GM19395 (cell line): ENCODE measurements at regions not wholly inside any gene's neighbourhood (a gene's known extent, or its start where the extent isn't known, plus 50 kb on each side); places are given as distances from the start of the nearest gene placed in this dataset.

Experiments
- ATAC-seq: cut with Tn5 transposase; IDR thresholded peaks from one replicate; pipeline ENCODE4 v1.9.1; 2021; ENCODE audit warnings: mild to moderate bottlenecking, moderate library complexity; ENCODE audit not compliant: unreplicated experiment

- ATAC-seq, result no peak
These were observed 1493.5 kb upstream of the TMEM132C start for GRCh38 chr12:126773491-126773890.

DNA sequence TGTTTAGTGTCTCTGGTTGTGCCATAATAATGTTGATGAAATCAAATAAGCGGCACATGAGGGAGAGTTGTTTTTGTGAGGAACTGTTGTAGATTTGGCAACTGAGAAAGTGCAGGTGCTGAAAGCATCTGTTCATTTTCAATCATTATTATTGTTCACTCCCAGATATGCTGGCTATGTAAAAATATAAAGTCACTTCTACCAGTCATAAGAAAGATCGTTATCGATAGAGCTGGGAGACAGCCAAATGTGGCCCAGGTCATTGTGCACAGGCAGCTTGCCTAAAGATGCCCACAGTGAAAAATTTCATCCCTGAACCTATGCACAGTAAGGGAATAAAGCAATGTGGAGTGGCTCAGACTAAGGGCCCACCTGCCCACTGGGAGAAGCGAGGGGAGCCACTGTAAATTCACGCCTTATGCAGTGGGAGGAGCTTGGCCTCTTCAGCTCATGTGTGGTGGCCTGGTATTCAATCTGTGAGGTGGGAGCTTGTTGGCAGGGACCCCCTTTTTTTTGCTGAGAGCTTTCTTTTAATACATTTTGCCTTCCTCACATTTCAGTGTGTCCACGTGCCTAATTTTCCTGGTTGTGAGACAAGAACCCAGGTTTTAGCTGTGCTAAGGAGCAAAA lies 1490.8 kb upstream of the TMEM132C start:
- no peak for ATAC-seq

GRCh38 chr12:126780343-126780742 lies 1486.6 kb upstream of the TMEM132C start:
- no peak for ATAC-seq

- ATAC-seq, result no peak
These were observed 1485.4 kb upstream of the TMEM132C start for GRCh38 chr12:126781593-126781992.

GRCh38 chr12:126782083-126782482 lies 1484.9 kb upstream of the TMEM132C start:
- no peak for ATAC-seq

- no peak for ATAC-seq
These were observed 1482.5 kb upstream of the TMEM132C start for GRCh38 chr12:126784328-126784921.

DNA sequence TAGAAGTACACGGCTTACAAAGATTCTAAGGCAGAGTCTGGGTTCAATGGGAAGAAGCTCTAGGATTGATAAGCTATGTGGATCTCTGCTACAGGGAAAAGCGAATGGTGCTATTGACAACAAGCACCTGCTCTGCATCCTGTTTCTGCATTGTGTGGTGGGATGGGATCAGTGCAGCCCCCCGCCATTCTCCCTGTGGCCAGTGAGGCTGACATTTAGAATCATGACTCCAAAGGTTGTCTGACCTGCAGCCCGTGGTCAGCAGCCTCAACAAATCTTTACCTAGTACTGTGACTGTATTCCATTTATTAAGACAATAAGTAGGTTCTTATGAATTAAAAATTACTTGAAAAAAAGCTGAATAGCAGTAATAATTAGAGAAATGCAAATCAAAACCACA lies 1477.0 kb upstream of the TMEM132C start:
- no peak for ATAC-seq

DNA sequence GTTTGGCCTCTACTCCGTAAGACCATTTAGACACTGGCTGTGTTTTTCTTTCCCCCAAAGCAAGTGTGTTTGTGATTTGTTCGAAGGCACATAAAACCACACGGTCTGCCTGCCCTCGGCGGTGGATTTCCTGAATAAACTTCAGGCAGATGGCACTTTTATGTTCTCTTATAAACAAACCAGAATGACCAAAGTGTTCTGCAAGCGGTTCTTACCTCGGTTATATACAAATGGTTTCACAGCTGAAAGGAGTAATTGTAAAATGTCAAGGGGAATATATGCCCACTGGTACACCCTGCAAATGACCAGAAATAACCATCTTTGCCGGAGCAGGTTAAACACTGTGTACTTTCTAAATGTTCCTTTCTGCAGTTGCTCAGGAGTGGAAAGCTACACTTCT lies 1475.8 kb upstream of the TMEM132C start:
- ATAC-seq, result no peak

DNA sequence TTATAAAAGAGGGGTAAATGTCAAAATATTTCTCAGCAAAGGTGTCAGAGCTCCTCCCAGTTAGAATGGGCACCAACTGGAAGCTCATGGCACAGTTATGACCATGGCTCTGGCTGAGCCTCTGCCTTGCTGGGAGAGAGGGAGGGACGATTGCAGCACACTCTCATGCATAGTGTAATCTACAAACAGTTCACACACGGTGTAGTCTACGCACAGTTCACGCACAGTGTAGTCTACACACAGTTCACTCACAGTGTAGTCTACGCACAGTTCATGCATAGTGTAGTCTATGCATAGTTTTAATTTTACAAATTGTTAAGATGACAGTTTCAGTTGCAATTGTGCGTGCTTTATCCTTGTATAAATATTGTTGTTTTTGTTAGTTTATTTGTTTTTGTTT lies 1474.6 kb upstream of the TMEM132C start:
- no peak for ATAC-seq

DNA sequence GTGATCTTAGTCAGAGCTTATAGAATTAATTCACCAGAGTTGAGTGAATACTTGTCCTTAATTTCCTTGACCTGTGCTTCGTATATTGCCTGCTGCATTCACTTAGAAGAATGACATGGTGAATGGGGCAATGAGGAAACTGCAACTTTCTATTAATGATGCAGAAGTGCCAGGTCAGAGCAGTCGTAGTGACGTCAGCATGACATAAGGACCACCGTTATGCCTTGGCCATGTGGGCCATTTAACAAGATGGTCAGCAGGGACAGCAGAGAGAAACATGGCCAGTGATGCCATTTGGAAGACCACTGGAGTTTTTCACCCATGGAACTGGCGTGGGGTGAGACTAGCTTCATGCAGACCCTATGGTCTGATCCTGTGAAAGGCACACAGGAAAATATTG lies 1469.4 kb upstream of the TMEM132C start:
- ATAC-seq, result no peak

- no peak for ATAC-seq
These were observed 1468.5 kb upstream of the TMEM132C start for GRCh38 chr12:126798449-126798848.

DNA sequence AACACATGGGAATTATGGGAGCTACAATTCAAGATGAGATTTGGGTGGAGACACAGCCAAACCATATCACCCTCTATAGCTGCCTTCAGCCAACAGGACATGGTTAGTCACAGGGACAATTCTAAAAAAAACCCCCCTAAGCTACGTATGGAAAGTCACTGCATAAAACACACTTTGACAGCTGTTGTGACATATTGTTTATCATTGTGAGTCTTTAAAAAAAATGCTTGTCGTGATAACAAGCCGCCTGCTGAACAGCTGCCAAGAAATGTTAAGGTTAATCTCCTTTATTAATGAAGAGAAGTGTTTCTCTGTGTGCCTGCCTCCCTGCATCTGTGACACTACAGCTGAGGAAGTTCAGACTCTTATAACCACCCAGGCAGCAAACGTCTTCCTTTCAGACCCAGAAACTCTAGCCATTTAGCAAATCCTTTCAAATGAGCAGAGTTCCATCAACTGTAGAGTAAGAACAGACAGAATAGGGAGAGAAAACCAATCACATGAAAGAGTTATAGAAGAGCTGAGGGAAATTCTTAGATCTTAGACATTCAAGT lies 1459.6 kb upstream of the TMEM132C start:
- no peak for ATAC-seq

- ATAC-seq, result no peak
These were observed 1455.6 kb upstream of the TMEM132C start for GRCh38 chr12:126811391-126811790.

GRCh38 chr12:126819554-126819953 lies 1447.4 kb upstream of the TMEM132C start:
- no peak for ATAC-seq

GRCh38 chr12:126830778-126831680 lies 1435.9 kb upstream of the TMEM132C start:
- ATAC-seq, result no peak

GRCh38 chr12:126837697-126838096 lies 1429.3 kb upstream of the TMEM132C start:
- ATAC-seq, result no peak

DNA sequence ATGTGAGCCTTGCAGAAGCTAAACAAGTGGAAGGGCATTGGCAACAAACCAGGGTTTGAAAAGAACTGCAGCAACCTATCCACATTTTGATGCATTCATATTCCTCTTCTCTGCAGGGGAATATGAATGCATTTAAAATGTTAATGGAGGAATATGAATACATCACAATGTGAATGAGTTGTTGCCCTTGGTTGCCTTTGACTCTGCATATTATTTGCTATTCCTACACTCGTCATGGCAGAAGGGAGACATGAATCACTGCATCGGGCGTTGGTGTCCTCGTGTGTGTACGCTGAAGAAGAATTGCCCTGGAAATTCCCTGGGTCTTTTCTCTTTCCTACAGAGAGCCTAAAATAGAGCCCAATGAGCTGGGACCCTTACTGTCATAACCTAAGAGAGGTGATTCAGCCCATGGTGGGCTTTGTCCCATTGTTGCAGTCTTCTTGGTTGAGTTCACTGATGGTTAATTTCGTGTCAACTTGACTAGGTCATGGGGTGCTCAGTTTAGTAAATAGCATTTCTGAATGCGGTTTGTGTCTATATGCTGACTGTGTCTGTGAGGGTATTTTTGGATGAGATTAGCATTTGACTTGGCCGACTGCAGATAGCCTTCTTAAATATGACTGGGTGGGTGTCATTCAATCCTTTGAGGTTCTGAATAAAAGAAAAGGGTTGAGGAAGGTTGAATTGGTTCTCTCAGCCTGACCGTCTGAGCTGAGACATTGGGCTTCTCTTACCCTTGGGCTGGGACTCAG lies 1422.9 kb upstream of the TMEM132C start:
- ATAC-seq, result no peak

GRCh38 chr12:126847005-126847629 lies 1419.9 kb upstream of the TMEM132C start:
- no peak for ATAC-seq

DNA sequence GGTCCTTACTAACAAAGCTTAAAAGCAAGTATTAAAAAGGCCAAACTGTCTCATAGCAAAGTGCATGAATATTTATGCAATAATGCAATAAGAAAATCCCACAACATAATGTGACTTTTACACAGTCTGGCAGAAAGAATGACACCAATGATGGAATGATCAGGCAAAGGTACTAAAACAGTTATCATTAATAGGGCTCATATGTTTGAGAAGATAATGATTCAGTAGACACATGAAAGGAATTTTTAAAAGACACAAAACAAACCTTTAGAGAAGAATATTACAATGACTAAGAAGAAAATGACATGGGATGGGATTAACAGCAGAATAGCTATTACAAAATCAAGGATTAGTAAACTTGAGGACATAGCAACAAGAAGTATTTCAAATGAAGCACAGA lies 1411.2 kb upstream of the TMEM132C start:
- no peak for ATAC-seq

DNA sequence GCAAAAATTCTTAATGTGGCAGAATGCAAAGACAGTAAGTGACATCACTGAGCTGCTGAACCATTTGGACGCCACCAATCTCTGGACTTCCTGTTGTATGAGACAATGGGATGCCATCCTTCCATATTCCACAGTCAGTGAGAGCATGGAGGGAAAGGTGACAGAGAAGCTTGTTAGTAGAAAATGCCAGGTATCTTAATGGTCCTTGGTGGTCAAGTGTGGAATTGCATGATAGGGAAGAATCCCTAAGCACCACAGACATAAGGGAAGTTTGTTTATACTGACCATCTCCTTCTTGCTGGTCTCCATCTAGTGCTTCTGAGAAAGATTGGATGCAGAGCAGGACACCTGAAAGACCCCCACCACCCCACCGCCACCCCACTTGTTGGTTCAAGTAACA lies 1410.0 kb upstream of the TMEM132C start:
- no peak for ATAC-seq
